Esophagus (tissue), 2 donors: ENCODE measurements at regions not wholly inside any gene's neighbourhood (a gene's known extent, or its start where the extent isn't known, plus 50 kb on each side); places are given as distances from the start of the nearest gene placed in this dataset.

Experiments
- H3K27ac ChIP-seq, 2 donors: one replicate each; pipeline ENCODE4 v1.5.1; 2013; ENCODE audit warnings: low read depth in 2 of 2, mild to moderate bottlenecking in 2 of 2, inconsistent platforms in 1 of 2, low read length in 1 of 2, moderate library complexity in 1 of 2
- H3K27me3 ChIP-seq, 2 donors: one replicate each; pipeline ENCODE4 v1.6.1; 2013; ENCODE audit warnings: low read length in 2 of 2, control low read depth in 1 of 2, mild to moderate bottlenecking in 1 of 2; ENCODE audit not compliant: insufficient read depth in 2 of 2, control insufficient read depth in 1 of 2
- H3K36me3 ChIP-seq, 2 donors: one replicate each; pipeline ENCODE4 v1.6.1; 2013; ENCODE audit warnings: low read length in 1 of 2; ENCODE audit not compliant: control insufficient read depth in 2 of 2, insufficient read depth in 2 of 2
- H3K4me1 ChIP-seq, 2 donors: one replicate each; pipeline ENCODE4 v1.6.1; 2013; ENCODE audit warnings: low read length in 1 of 2; ENCODE audit not compliant: control insufficient read depth in 2 of 2, insufficient read depth in 2 of 2
- H3K4me3 ChIP-seq, 2 donors: one replicate each; pipeline ENCODE4 v1.5.1; 2013; ENCODE audit warnings: low read length in 2 of 2, mild to moderate bottlenecking in 2 of 2, low read depth in 1 of 2, moderate library complexity in 1 of 2
- H3K9me3 ChIP-seq, 2 donors: one replicate each; pipeline ENCODE4 v1.6.1; 2013; ENCODE audit warnings: mild to moderate bottlenecking in 2 of 2, low read depth in 1 of 2, low read length in 1 of 2, moderate library complexity in 1 of 2; ENCODE audit not compliant: control insufficient read depth in 2 of 2, insufficient read depth in 1 of 2
- WGBS, 2 donors: extraction: QIAGEN DNeasy Blood & Tissue Kit; methylation state at CpG; one replicate each; pipeline ENCODE4 v1.1.7; 2013; 5-methylcytosine and 5-hydroxymethylcytosine counted together
- donor health status: healthy with polysubstance abuse.
- donor health status: Bipolar disorder and iron deficiency.

- H3K9me3 ChIP-seq: no peaks in the 10 kb centered on the region
- H3K36me3 ChIP-seq: no peaks in the 10 kb centered on the region
- H3K4me3 ChIP-seq: no peak overlapping the region
- H3K4me1 ChIP-seq: peaks cover 0 to 3% of the 10 kb centered on the region in 2 donors
- H3K27ac ChIP-seq: peak overlapping the region in 1 of 2 donors; percentile 78
- 67 to 80% methylated on average over 5 of the region's 5 CpGs for WGBS, 2 donors
- no peaks in the 10 kb centered on the region for H3K27me3 ChIP-seq
Measured at GRCh38 chr17:72474719-72475477, 354.1 kb downstream of the SOX9 start.

GRCh38 chr17:72476134-72476533, 355.3 kb downstream of the SOX9 start:
- Histone ChIP-seq H3K27ac (peak overlapping the region; percentile 34 to 55), H3K36me3 (no peaks in the 10 kb centered on the region), H3K9me3 (no peaks in the 10 kb centered on the region), H3K4me3 (no peak overlapping the region), H3K27me3 (no peaks in the 10 kb centered on the region), H3K4me1 (peaks cover 0 to 3% of the 10 kb centered on the region in 2 donors)
- WGBS, 2 donors: 30 to 47% methylated on average over 9 of the region's 9 CpGs

GRCh38 chr17:72476575-72476986, 355.8 kb downstream of the SOX9 start:
- H3K27me3 ChIP-seq: no peaks in the 10 kb centered on the region
- peak overlapping the region; percentile 2 to 55 for H3K27ac ChIP-seq
- H3K36me3 ChIP-seq: no peaks in the 10 kb centered on the region
- no peaks in the 10 kb centered on the region for H3K9me3 ChIP-seq
- H3K4me1 ChIP-seq: peaks cover 0 to 3% of the 10 kb centered on the region in 2 donors
- WGBS, 2 donors: 28 to 30% methylated on average over 12 of the region's 12 CpGs
- no peak overlapping the region for H3K4me3 ChIP-seq

GRCh38 chr17:72477491-72477890, 356.7 kb downstream of the SOX9 start:
- WGBS, 2 donors: 49 to 54% methylated on average over 8 of the region's 8 CpGs
- Histone ChIP-seq H3K4me1 (peaks cover 0 to 3% of the 10 kb centered on the region in 2 donors), H3K27me3 (no peaks in the 10 kb centered on the region), H3K27ac (peak overlapping the region; percentile 82 to 88), H3K4me3 (no peak overlapping the region), H3K36me3 (no peaks in the 10 kb centered on the region), H3K9me3 (no peaks in the 10 kb centered on the region)

GRCh38 chr17:72479113-72479512, 358.3 kb downstream of the SOX9 start:
- Histone ChIP-seq H3K4me3 (no peak overlapping the region), H3K36me3 (no peaks in the 10 kb centered on the region), H3K9me3 (no peaks in the 10 kb centered on the region), H3K27me3 (no peaks in the 10 kb centered on the region), H3K27ac (no peak overlapping the region), H3K4me1 (peaks cover 0 to 3% of the 10 kb centered on the region in 2 donors)
- WGBS, 2 donors: 59 to 79% methylated on average over 4 of the region's 4 CpGs

GRCh38 chr17:72481572-72481971, 360.8 kb downstream of the SOX9 start:
- H3K4me3 ChIP-seq: no peak overlapping the region
- H3K9me3 ChIP-seq: no peaks in the 10 kb centered on the region
- 77 to 78% methylated on average over 2 of the region's 2 CpGs for WGBS, 2 donors
- peaks cover 0 to 3% of the 10 kb centered on the region in 2 donors for H3K4me1 ChIP-seq
- H3K27me3 ChIP-seq: no peaks in the 10 kb centered on the region
- H3K27ac ChIP-seq: no peak overlapping the region
- H3K36me3 ChIP-seq: no peaks in the 10 kb centered on the region

GRCh38 chr17:72485596-72485995, 364.8 kb downstream of the SOX9 start:
- Histone ChIP-seq H3K4me3 (no peak overlapping the region), H3K27ac (no peak overlapping the region), H3K4me1 (peaks cover 4 to 5% of the 10 kb centered on the region in 2 donors), H3K27me3 (no peaks in the 10 kb centered on the region), H3K36me3 (no peaks in the 10 kb centered on the region), H3K9me3 (no peaks in the 10 kb centered on the region)
- 73 to 82% methylated on average over 4 of the region's 4 CpGs for WGBS, 2 donors

GRCh38 chr17:72486806-72487205, 366.0 kb downstream of the SOX9 start:
- H3K36me3 ChIP-seq: no peaks in the 10 kb centered on the region
- no peak overlapping the region for H3K27ac ChIP-seq
- peaks cover 4 to 5% of the 10 kb centered on the region in 2 donors for H3K4me1 ChIP-seq
- H3K27me3 ChIP-seq: no peaks in the 10 kb centered on the region
- no peak overlapping the region for H3K4me3 ChIP-seq
- H3K9me3 ChIP-seq: no peaks in the 10 kb centered on the region

GRCh38 chr17:72487731-72488494, 367.1 kb downstream of the SOX9 start:
- H3K4me3 ChIP-seq: no peak overlapping the region
- H3K9me3 ChIP-seq: no peaks in the 10 kb centered on the region
- no peaks in the 10 kb centered on the region for H3K27me3 ChIP-seq
- no peaks in the 10 kb centered on the region for H3K36me3 ChIP-seq
- WGBS, 2 donors: 48% methylated on average over 19 of the region's 19 CpGs
- peaks cover 4 to 5% of the 10 kb centered on the region in 2 donors for H3K4me1 ChIP-seq
- peak overlapping the region in 1 of 2 donors; percentile 29 for H3K27ac ChIP-seq
